ENCODE measurements at regions not wholly inside any gene's neighbourhood (a gene's known extent, or its start where the extent isn't known, plus 50 kb on each side); places are given as distances from the start of the nearest gene placed in this dataset.

- TF ChIP-seq CTCF (IDR thresholded peaks at IDR 0.05) (no peak), ZFX (IDR thresholded peaks at IDR 0.05; ENCODE audit: borderline replicate concordance) (no peak)
These were observed 377.4 kb downstream of the RPRM start for GRCh38 chr2:153101187-153101586.

Data from 22Rv1 (cell line).